Parathyroid adenoma (tissue), 2 donors: ENCODE measurements at regions not wholly inside any gene's neighbourhood (a gene's known extent, or its start where the extent isn't known, plus 50 kb on each side); places are given as distances from the start of the nearest gene placed in this dataset.

Source experiments
- H2AFZ ChIP-seq: fragments of 300-600 bp; sonication (generic); one replicate; pipeline ENCODE4 v1.7.0; 2017; ENCODE audit warnings: antibody characterized with exemption, mild to moderate bottlenecking
- H3K27ac ChIP-seq: fragments of 300-600 bp; sonication (generic); one replicate; pipeline ENCODE4 v1.7.0; 2017
- H3K27me3 ChIP-seq: fragments of 300-600 bp; sonication (generic); one replicate; pipeline ENCODE4 v1.7.0; 2017; ENCODE audit warnings: low read length; ENCODE audit not compliant: control insufficient read depth, insufficient read depth
- H3K36me3 ChIP-seq: fragments of 300-600 bp; sonication (generic); one replicate; pipeline ENCODE4 v1.7.0; 2017; ENCODE audit warnings: low read length; ENCODE audit not compliant: control insufficient read depth, insufficient read depth
- H3K4me1 ChIP-seq: fragments of 300-600 bp; sonication (generic); one replicate; pipeline ENCODE4 v1.7.0; 2017; ENCODE audit warnings: control low read depth
- H3K4me2 ChIP-seq: fragments of 300-600 bp; sonication (generic); one replicate; pipeline ENCODE4 v1.7.0; 2017; ENCODE audit warnings: low read length
- H3K4me3 ChIP-seq: fragments of 300-600 bp; sonication (generic); one replicate; pipeline ENCODE4 v1.7.0; 2017; ENCODE audit warnings: low read depth, low read length
- H3K79me2 ChIP-seq: fragments of 300-600 bp; sonication (generic); one replicate; pipeline ENCODE4 v1.7.0; 2017; ENCODE audit warnings: control low read depth
- H3K9ac ChIP-seq: fragments of 300-600 bp; sonication (generic); one replicate; pipeline ENCODE4 v1.7.0; 2017; ENCODE audit warnings: mild to moderate bottlenecking
- H3K9me3 ChIP-seq: fragments of 300-600 bp; sonication (generic); one replicate; pipeline ENCODE4 v1.7.0; 2017; ENCODE audit warnings: low read length; ENCODE audit not compliant: control insufficient read depth
- CTCF ChIP-seq: fragments of 300-600 bp; sonication (generic); IDR thresholded peaks from one replicate; pipeline ENCODE4 v1.7.0; 2017; ENCODE audit warnings: antibody characterized with exemption, mild to moderate bottlenecking
- donor health status: primary hyperparathyroidism.

- TF ChIP-seq CTCF: no peak
- no peaks in the 10 kb centered on the region for H3K27me3 ChIP-seq
- no peaks in the 10 kb centered on the region for H3K79me2 ChIP-seq
- H3K4me3 ChIP-seq: no peak overlapping the region
- H3K4me2 ChIP-seq: no peak overlapping the region
- H3K27ac ChIP-seq: no peak overlapping the region
- H3K9me3 ChIP-seq: no peaks in the 10 kb centered on the region
- no peak overlapping the region for H3K9ac ChIP-seq
- H2AFZ ChIP-seq: no peak overlapping the region
- H3K4me1 ChIP-seq: no peaks in the 10 kb centered on the region
- H3K36me3 ChIP-seq: no peaks in the 10 kb centered on the region
These were observed 109.9 kb downstream of the GLRX3 start for GRCh38 chr10:130246113-130246512.

- TF ChIP-seq CTCF: no peak
- Histone ChIP-seq H3K4me2 (no peak overlapping the region), H3K79me2 (no peaks in the 10 kb centered on the region), H3K36me3 (no peaks in the 10 kb centered on the region), H3K9me3 (no peaks in the 10 kb centered on the region), H3K4me1 (no peaks in the 10 kb centered on the region), H3K4me3 (no peak overlapping the region), H3K9ac (no peak overlapping the region), H3K27ac (no peak overlapping the region), H2AFZ (no peak overlapping the region), H3K27me3 (no peaks in the 10 kb centered on the region)
These were observed 113.9 kb downstream of the GLRX3 start for GRCh38 chr10:130250127-130250526.

GRCh38 chr10:130251766-130252165 is 115.6 kb downstream of the GLRX3 start:
- no peaks in the 10 kb centered on the region for H3K4me1 ChIP-seq
- no peak overlapping the region for H3K4me2 ChIP-seq
- no peak overlapping the region for H3K9ac ChIP-seq
- H3K4me3 ChIP-seq: no peak overlapping the region
- H3K27ac ChIP-seq: no peak overlapping the region
- no peak overlapping the region for H2AFZ ChIP-seq
- no peaks in the 10 kb centered on the region for H3K36me3 ChIP-seq
- H3K27me3 ChIP-seq: no peaks in the 10 kb centered on the region
- H3K9me3 ChIP-seq: no peaks in the 10 kb centered on the region
- no peaks in the 10 kb centered on the region for H3K79me2 ChIP-seq
- TF ChIP-seq CTCF: no peak

GRCh38 chr10:130254243-130254642 is 118.1 kb downstream of the GLRX3 start:
- H3K36me3 ChIP-seq: no peaks in the 10 kb centered on the region
- H3K27ac ChIP-seq: no peak overlapping the region
- no peaks in the 10 kb centered on the region for H3K4me1 ChIP-seq
- TF ChIP-seq CTCF: no peak
- H2AFZ ChIP-seq: no peak overlapping the region
- no peak overlapping the region for H3K9ac ChIP-seq
- no peaks in the 10 kb centered on the region for H3K27me3 ChIP-seq
- no peaks in the 10 kb centered on the region for H3K79me2 ChIP-seq
- H3K4me3 ChIP-seq: no peak overlapping the region
- H3K4me2 ChIP-seq: no peak overlapping the region
- no peaks in the 10 kb centered on the region for H3K9me3 ChIP-seq

GRCh38 chr10:130254662-130255061 is 118.5 kb downstream of the GLRX3 start:
- Histone ChIP-seq H3K36me3 (no peaks in the 10 kb centered on the region), H3K4me2 (no peak overlapping the region), H3K9ac (no peak overlapping the region), H3K4me1 (no peaks in the 10 kb centered on the region), H2AFZ (no peak overlapping the region), H3K27ac (no peak overlapping the region), H3K4me3 (no peak overlapping the region), H3K79me2 (no peaks in the 10 kb centered on the region), H3K27me3 (no peaks in the 10 kb centered on the region), H3K9me3 (no peaks in the 10 kb centered on the region)
- TF ChIP-seq CTCF: no peak
